ENCODE measurements at regions not wholly inside any gene's neighbourhood (a gene's known extent, or its start where the extent isn't known, plus 50 kb on each side); places are given as distances from the start of the nearest gene placed in this dataset.

- no peak for TF ChIP-seq CTCF (IDR thresholded peaks at IDR 0.05)
- no peak for TF ChIP-seq POLR2AphosphoS5 (IDR thresholded peaks at IDR 0.05)
- no peak for TF ChIP-seq POLR2A (IDR thresholded peaks at IDR 0.05; ENCODE audit: low read depth)
- no peak for TF ChIP-seq EP300 (IDR thresholded peaks at IDR 0.05)
These were observed 113.9 kb upstream of the THBS2 start for GRCh38 chr6:169367507-169367906.

Measured in esophagus muscularis mucosa (tissue), 4 donors.